Endodermal cell (in vitro differentiated cells): ENCODE measurements at regions not wholly inside any gene's neighbourhood (a gene's known extent, or its start where the extent isn't known, plus 50 kb on each side); places are given as distances from the start of the nearest gene placed in this dataset.

Experiments
- DNase-seq: peaks from one replicate; pipeline ENCODE4 v3.0.0-alpha.2; 2017
- H3K27ac ChIP-seq: 2 replicates; pipeline ENCODE4 v1.5.1; 2013; ENCODE audit warnings: mild to moderate bottlenecking, low read depth, low read length, moderate library complexity
- H3K27me3 ChIP-seq: 2 replicates; pipeline ENCODE4 v1.6.1; 2013; ENCODE audit warnings: mild to moderate bottlenecking, low read length, moderate library complexity; ENCODE audit not compliant: insufficient read depth, control insufficient read depth, poor library complexity, severe bottlenecking
- H3K36me3 ChIP-seq: 2 replicates; pipeline ENCODE4 v1.7.0; 2013; ENCODE audit warnings: mild to moderate bottlenecking, low read length, moderate library complexity; ENCODE audit not compliant: control insufficient read depth, insufficient read depth
- H3K4me1 ChIP-seq: one replicate; pipeline ENCODE4 v1.7.0; 2013; ENCODE audit warnings: low read length; ENCODE audit not compliant: control insufficient read depth, insufficient read depth
- H3K4me3 ChIP-seq: 2 replicates; pipeline ENCODE4 v1.5.1; 2013; ENCODE audit warnings: mild to moderate bottlenecking, low read length, moderate library complexity
- H3K9ac ChIP-seq: 2 replicates; pipeline ENCODE4 v1.6.1; 2013; ENCODE audit warnings: mild to moderate bottlenecking, low read length, moderate library complexity; ENCODE audit not compliant: poor library complexity, severe bottlenecking; ENCODE audit errors: extremely low read depth
- H3K9me3 ChIP-seq: 2 replicates; pipeline ENCODE4 v1.6.1; 2013; ENCODE audit warnings: mild to moderate bottlenecking, low read length, moderate library complexity; ENCODE audit not compliant: control insufficient read depth
- H3K27ac Mint-ChIP-seq: 2 replicates; pipeline ENCODE4 v1.8.0; 2020; ENCODE audit warnings: mixed read lengths
- H3K27me3 Mint-ChIP-seq: 2 replicates; pipeline ENCODE4 v1.8.0; 2021; ENCODE audit warnings: mild to moderate bottlenecking, mixed read lengths; ENCODE audit not compliant: insufficient read depth
- H3K36me3 Mint-ChIP-seq: 2 replicates; pipeline ENCODE4 v1.8.0; 2020; ENCODE audit warnings: low read depth, mixed read lengths
- H3K4me1 Mint-ChIP-seq: 2 replicates; pipeline ENCODE4 v1.8.0; 2020; ENCODE audit warnings: mixed read lengths
- H3K4me3 Mint-ChIP-seq: 2 replicates; pipeline ENCODE4 v1.8.0; 2020; ENCODE audit warnings: mild to moderate bottlenecking, moderate library complexity, mixed read lengths
- H3K9me3 Mint-ChIP-seq: 2 replicates; pipeline ENCODE4 v1.8.0; 2020; ENCODE audit warnings: mild to moderate bottlenecking, mixed read lengths
- CTCF ChIP-seq: fragments of 200-600 bp; sonication (generic); conservative IDR thresholded peaks from 2 replicates; pipeline ENCODE4 v1.5.0; 2021; ENCODE audit warnings: antibody characterized with exemption, mild to moderate bottlenecking
- WGBS, 2 experiments: methylation state at CpG; one replicate each; pipeline versions ENCODE4 v1.1.5 to v1.1.7; 2013; ENCODE audit warnings: missing lambda C conversion rate in 2 of 2, mixed read lengths in 1 of 2; ENCODE audit not compliant: insufficient coverage in 1 of 2, insufficient read length in 1 of 2; 5-methylcytosine and 5-hydroxymethylcytosine counted together

- H3K4me1 Mint-ChIP-seq: no peaks in the 10 kb centered on the region
- no peak overlapping the region for H3K27ac ChIP-seq
- no peak overlapping the region for H3K4me3 ChIP-seq
- no peaks in the 10 kb centered on the region for H3K9me3 ChIP-seq
- no peak for TF ChIP-seq CTCF
- H3K36me3 Mint-ChIP-seq: no peaks in the 10 kb centered on the region
- H3K36me3 ChIP-seq: no peaks in the 10 kb centered on the region
- H3K4me1 ChIP-seq: peaks cover 3% of the 10 kb centered on the region
- no peak overlapping the region for H3K27ac Mint-ChIP-seq
- no peaks in the 10 kb centered on the region for H3K27me3 ChIP-seq
- H3K4me3 Mint-ChIP-seq: no peak overlapping the region
- peaks cover 7% of the 10 kb centered on the region for H3K27me3 Mint-ChIP-seq
- WGBS, 2 experiments: 93 to 95% methylated on average over 4 of the region's 4 CpGs
- H3K9ac ChIP-seq: no peak overlapping the region
- H3K9me3 Mint-ChIP-seq: no peaks in the 10 kb centered on the region
- DNase-seq: no peak
Measured at GRCh38 chr3:137471130-137471529, 293.0 kb upstream of the SOX14 start.

GRCh38 chr3:137471558-137472204, 292.4 kb upstream of the SOX14 start:
- H3K9ac ChIP-seq: no peak overlapping the region
- no peaks in the 10 kb centered on the region for H3K9me3 Mint-ChIP-seq
- TF ChIP-seq CTCF: no peak
- no peaks in the 10 kb centered on the region for H3K27me3 ChIP-seq
- no peaks in the 10 kb centered on the region for H3K36me3 ChIP-seq
- no peak overlapping the region for H3K4me3 ChIP-seq
- H3K27ac ChIP-seq: no peak overlapping the region
- DNase-seq: no peak
- peaks cover 4% of the 10 kb centered on the region for H3K27me3 Mint-ChIP-seq
- 95% methylated on average over 4 to 5 of the region's 5 CpGs for WGBS, 2 experiments
- H3K9me3 ChIP-seq: no peaks in the 10 kb centered on the region
- H3K4me1 Mint-ChIP-seq: no peaks in the 10 kb centered on the region
- H3K36me3 Mint-ChIP-seq: no peaks in the 10 kb centered on the region
- no peak overlapping the region for H3K4me3 Mint-ChIP-seq
- no peak overlapping the region for H3K27ac Mint-ChIP-seq
- peaks cover 3% of the 10 kb centered on the region for H3K4me1 ChIP-seq

GRCh38 chr3:137477614-137478013, 286.5 kb upstream of the SOX14 start:
- H3K27ac Mint-ChIP-seq: no peak overlapping the region
- 82% methylated on average over 6 of the region's 6 CpGs; no CpG with 5 or more reads in 1 of the 2 experiments for WGBS, 2 experiments
- no peaks in the 10 kb centered on the region for H3K4me1 Mint-ChIP-seq
- Histone ChIP-seq H3K9ac (no peak overlapping the region), H3K4me3 (no peak overlapping the region), H3K27ac (no peak overlapping the region), H3K36me3 (no peaks in the 10 kb centered on the region), H3K4me1 (no peaks in the 10 kb centered on the region), H3K27me3 (no peaks in the 10 kb centered on the region), H3K9me3 (peaks cover 12% of the 10 kb centered on the region)
- TF ChIP-seq CTCF: no peak
- no peak for DNase-seq
- no peak overlapping the region for H3K4me3 Mint-ChIP-seq
- H3K36me3 Mint-ChIP-seq: no peaks in the 10 kb centered on the region
- peaks cover 1% of the 10 kb centered on the region for H3K27me3 Mint-ChIP-seq
- peaks cover 13% of the 10 kb centered on the region for H3K9me3 Mint-ChIP-seq
